Activated T-cell treated with anti-CD3 and anti-CD28 coated beads for 1 hour (primary cell): ENCODE measurements at regions not wholly inside any gene's neighbourhood (a gene's known extent, or its start where the extent isn't known, plus 50 kb on each side); places are given as distances from the start of the nearest gene placed in this dataset.

Source experiments
- DNase-seq: peaks from one replicate; pipeline ENCODE4 v3.0.0-alpha.2; 2020; ENCODE audit warnings: low read depth

GRCh38 chr1:39085174-39085573, 59.0 kb downstream of the NDUFS5 start:
- DNase-seq: no peak

DNA sequence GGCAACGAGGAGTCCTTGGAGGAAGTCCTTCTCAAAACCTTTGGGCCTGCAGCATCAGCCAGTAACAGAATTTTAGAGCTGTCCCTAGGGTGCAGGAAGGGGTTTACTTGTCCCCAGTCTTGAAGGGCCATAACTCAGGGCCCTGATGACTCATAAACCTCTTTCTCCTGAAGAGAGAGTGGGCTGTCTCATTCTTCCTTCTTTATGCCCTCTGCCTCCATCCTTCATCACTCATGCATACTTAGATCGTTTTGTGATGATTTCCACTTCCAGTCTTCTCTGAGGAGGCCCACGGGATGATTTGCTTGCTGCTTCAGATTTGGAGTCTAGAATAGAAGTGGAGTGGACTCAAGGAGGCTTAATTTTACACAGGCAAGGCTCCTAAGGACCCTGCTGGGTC, 60.2 kb downstream of the NDUFS5 start:
- no peak for DNase-seq

DNA sequence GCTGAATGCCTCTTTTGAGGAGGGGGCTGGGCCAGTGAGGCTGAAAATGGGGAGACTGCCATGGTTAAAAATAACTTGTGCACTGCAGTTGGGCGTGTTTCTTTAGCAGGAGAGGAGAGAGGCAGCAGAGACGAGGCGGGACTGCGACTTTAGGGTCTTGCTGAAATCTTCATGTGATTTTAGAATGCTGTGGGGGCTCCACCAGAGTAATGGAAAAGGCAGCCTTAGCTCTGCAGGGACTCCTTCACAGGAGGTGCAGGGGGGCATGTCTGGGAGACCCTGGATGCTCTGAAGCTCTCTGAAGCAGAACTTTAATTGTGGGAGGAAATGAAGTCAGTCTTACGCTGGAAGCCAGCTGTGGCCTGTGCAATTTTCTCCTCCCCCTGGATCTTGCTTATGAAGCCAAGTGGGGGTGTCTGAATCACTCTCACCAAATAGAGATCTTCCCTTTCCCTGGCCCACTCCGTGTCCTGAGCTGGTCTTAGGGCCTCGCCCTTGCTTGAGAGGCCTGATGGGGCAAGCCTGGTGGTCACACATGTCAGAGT, 60.8 kb downstream of the NDUFS5 start:
- no peak for DNase-seq

GRCh38 chr1:39087435-39087834, 61.3 kb downstream of the NDUFS5 start:
- DNase-seq: no peak

DNA sequence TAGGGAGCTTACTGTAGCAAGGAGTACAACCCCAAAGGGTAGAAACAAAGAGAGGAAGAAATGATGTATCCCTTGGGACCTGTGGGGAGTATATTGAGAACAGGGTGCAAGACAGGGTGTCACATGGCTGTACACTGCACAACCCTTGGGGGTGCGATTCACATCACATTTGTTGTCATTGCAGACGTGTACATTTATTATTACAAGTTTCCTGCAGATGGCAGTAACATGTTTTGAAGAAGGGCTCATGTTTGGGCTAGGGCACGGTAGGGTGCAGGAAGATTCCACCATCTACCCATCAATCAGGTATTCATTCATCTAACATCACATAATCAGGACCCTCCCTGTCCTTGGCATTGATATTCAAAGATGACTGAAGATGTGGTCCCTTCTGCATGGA, 62.5 kb downstream of the NDUFS5 start:
- no peak for DNase-seq

DNA sequence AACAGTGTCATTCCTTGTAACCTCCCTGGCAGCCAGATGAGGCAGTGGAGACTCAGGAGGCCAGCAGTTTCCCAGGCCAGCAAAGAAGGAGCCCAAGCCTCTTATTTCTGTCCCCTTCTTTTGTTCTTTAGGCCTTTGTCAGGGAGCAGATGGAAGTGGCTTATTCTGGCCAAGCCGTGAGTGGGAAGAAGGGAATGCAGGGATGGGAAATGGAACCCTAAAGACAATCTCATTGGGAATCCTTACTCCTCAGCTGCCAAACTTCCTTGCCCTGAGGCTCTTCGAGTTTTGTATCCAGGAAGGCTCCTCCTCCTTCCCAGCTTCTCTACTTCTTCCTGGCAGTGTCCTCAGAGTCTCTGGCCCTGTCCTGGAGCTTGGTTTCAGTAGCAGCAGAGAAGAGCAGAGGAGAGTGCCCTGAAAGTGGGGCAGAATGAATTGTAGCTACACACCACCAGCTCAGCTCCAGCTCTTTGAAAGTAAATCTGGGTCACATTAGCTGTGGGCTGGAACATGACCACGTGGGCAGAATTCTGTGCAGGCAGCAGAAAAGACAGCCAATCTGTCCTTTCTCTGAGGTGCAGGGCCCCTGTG, 63.9 kb downstream of the NDUFS5 start:
- DNase-seq: no peak

- no peak for DNase-seq
Measured at GRCh38 chr1:39090757-39091380, 64.7 kb downstream of the NDUFS5 start.

- peak; percentile 19 for DNase-seq
Measured at GRCh38 chr1:39091845-39092645, 65.9 kb downstream of the NDUFS5 start.

GRCh38 chr1:39094685-39095084, 68.5 kb downstream of the NDUFS5 start:
- DNase-seq: no peak

- peak; percentile 28 for DNase-seq
Measured at GRCh38 chr1:39098546-39099250, 72.5 kb downstream of the NDUFS5 start.

GRCh38 chr1:39102537-39103327, 76.6 kb downstream of the NDUFS5 start:
- DNase-seq: no peak

GRCh38 chr1:39103328-39104157, 77.4 kb downstream of the NDUFS5 start:
- DNase-seq: no peak

GRCh38 chr1:39104158-39105060, 78.3 kb downstream of the NDUFS5 start:
- no peak for DNase-seq

- DNase-seq: peak; percentile 45
Measured at GRCh38 chr1:39105061-39105840, 79.1 kb downstream of the NDUFS5 start.

- peak; percentile 25 for DNase-seq
Measured at GRCh38 chr1:39105841-39106765, 80.0 kb downstream of the NDUFS5 start.

- DNase-seq: no peak
Measured at GRCh38 chr1:39106801-39107327, 80.7 kb downstream of the NDUFS5 start.
